ENCODE measurements at regions not wholly inside any gene's neighbourhood (a gene's known extent, or its start where the extent isn't known, plus 50 kb on each side); places are given as distances from the start of the nearest gene placed in this dataset.

DNA sequence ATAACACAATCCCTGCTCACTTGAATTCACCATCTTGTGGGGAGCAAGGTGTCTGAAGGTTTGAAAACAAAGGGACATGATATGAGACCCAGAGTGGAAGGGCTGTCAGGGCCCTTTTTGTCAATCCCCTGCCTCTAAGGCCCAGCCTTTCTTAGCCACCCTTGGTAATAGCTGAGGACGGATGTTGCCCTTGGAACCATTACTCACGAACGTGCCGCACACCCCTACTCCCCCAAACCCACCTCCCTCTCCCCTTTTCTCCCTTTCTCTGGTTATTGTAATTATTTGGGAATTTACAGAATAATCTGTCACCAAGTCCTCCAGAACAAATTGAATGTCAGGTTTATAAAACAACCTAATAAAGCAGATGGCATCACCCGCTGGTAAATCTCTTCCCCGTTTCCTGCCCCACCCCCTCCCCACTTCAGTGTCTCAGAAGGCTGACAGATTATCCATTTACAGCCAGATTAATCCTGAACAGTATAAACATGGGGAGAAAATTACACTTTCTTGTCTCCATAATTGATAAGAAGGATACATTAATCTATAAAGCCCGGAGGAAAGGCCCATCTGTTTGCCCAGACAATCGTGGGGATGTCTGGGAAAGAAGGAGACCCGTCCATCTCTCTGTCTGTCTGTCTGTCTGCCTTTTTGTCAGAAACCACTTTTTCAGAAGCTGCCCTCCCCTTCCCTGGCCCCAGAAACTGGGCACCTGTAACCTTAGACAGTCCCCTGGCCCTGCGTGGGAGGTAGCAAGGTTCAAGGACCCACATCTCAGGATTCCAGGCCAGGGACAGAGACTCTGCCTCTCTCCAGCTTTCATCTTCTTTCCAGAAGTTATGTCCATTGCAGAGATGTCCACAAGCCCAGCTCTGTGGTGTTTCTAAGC, 60.6 kb upstream of the CD34 start:
- DNase-seq (ENCODE audit: low spot score) = no peak

GRCh38 chr1:207970329-207971233, 59.7 kb upstream of the CD34 start:
- DNase-seq (ENCODE audit: low spot score) = peak; percentile 16

GRCh38 chr1:207969528-207969927, 58.6 kb upstream of the CD34 start:
- DNase-seq (ENCODE audit: low spot score) = no peak

DNA sequence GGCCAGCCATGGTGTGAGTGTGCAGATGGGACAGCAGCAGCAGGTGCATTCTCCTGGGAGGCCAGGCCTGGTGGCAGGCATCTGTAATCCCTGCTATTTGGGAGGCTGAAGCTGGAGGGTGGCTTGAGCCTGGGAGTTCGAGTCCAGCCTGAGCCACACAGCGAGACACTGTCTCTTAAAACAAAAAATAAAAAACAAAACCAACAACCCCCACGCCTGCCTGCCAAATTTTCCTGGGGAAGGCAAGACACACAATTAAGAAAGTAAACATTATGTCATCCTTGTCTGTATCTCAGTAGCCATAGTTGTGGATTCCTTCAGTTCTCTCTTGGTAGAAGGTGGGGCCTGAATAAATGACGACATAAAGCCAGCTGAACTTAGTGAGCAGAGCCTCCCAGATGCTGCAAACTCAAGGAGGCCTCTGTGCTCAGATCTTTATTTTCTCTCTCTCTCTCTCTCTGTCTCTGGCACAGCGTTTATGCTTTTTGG, 57.6 kb upstream of the CD34 start:
- DNase-seq (ENCODE audit: low spot score) = no peak

GRCh38 chr1:207967703-207968102, 56.8 kb upstream of the CD34 start:
- no peak for DNase-seq (ENCODE audit: low spot score)

DNA sequence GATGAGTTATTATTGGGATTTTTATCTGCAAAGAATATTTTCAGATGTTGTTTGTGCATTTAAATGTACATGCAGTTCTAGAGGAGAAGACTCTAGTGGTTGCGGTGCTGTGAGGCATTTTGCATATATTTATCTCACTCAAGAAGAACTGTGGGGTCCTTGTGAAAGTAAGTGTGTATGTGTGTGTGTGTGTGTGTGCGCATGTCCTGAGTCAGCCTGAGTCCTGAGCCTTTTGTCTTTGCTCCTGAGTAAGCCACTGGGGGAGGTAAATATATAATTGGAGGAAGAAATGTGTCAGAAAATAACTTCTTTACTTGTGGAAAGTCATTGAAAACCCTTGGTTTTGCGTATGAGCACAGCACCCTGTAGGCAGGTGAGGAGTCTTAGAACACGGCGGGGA, 55.6 kb upstream of the CD34 start:
- no peak for DNase-seq (ENCODE audit: low spot score)

DNA sequence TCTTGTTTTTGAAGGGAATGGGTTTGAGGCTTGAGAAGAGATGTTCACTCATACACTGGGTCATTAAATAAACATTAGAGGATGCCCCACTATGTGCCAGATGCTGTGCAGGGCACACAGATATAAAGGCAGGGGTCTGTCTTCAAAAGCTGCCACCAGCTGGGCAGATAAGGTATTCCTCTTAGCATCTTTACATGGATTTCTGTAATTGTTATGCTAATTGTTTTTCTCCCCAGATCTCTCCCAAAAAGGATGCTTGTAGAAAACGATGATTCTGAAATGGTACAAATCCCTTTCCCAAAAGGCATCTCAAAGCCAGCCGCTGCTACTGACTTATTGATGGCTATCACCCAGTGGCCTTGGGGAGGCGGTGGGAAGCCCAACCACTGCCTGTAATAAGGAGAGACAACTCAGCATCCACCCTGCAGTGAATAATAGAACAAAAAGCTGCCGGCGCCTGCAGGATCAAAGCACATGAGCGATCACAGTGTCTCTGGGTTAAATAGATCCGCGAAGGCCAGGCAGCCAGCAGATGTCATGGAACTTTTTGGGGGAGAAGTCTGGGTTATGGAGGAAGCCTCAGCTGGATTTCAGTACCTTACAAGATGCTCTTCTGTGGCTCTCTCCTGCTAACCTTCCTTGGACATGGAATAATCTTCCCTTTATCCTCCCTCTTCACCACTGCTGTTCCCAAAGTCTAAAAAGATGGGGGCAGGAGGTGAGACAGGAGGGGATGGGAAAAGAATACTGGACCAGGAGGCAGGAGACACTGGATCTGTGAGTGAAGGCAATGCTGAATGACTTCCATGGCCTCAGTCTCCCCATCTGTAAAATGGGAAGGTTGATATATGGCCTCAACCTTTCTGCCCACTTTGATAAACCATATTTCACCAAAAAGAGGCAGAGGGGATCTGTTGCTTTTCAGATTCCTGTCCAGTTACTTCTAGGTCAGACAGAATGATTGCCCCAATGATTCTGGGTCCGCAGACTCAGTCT, 54.8 kb upstream of the CD34 start:
- no peak for DNase-seq (ENCODE audit: low spot score)

DNA sequence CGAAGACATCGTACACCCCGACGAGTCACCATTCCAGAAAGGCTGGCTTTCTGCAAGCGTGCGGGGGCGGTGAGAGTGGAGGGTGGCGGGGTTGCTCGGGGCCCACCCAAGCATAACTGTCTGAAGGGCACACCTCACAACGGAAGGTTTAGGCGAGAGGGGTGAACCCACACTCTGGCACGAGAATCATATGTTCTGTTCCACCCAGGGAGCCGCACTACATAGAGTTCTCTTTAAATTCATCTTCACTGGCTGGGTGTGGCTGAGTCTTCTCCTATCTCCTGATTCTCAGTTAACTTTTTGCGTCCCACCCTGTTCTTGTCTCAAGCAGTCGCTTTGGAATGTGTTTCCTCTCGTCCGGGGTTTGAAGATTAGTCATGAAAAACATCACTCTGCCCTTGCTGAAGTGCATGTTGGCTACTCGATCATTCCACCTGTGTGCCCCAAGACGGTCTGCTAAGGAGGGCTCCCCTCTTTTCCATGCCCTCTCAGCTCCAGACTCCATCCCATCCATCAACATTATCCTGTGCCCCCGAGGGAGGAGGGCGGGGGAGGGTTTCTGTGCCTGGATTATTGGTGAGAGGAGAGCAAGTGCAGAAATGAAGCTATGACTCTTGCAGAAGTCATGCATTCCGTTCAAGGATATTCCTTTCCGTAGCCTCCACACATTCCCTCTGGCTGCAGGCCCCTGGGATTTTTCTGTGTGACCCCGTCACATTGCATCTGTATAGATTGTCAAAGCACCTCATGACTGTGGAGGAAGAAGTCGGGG, 53.5 kb upstream of the CD34 start:
- DNase-seq (ENCODE audit: low spot score) = peak; percentile 59

- DNase-seq (ENCODE audit: low spot score) = peak; percentile 97
These were observed 52.7 kb upstream of the CD34 start for GRCh38 chr1:207963427-207964194.

- DNase-seq (ENCODE audit: low spot score) = peak; percentile 49
These were observed 51.9 kb upstream of the CD34 start for GRCh38 chr1:207962716-207963426.

Measured in hepatic stellate cell (primary cell).